GM21447 (cell line): ENCODE measurements at regions not wholly inside any gene's neighbourhood (a gene's known extent, or its start where the extent isn't known, plus 50 kb on each side); places are given as distances from the start of the nearest gene placed in this dataset.

Experiments used
- ATAC-seq: cut with Tn5 transposase; IDR thresholded peaks from one replicate; pipeline ENCODE4 v1.9.1; 2021; ENCODE audit not compliant: unreplicated experiment

- no peak for ATAC-seq
Observed at GRCh38 chr21:27265492-27265891, 298.6 kb upstream of the ADAMTS5 start.

- ATAC-seq, result no peak
Observed at GRCh38 chr21:27261676-27262075, 294.8 kb upstream of the ADAMTS5 start.

GRCh38 chr21:27260728-27261127 is 293.8 kb upstream of the ADAMTS5 start:
- no peak for ATAC-seq

GRCh38 chr21:27258742-27259448 is 292.0 kb upstream of the ADAMTS5 start:
- ATAC-seq, result no peak

GRCh38 chr21:27257908-27258556 is 291.1 kb upstream of the ADAMTS5 start:
- ATAC-seq, result no peak

GRCh38 chr21:27257226-27257625 is 290.3 kb upstream of the ADAMTS5 start:
- ATAC-seq, result no peak

- ATAC-seq, result no peak
Observed at GRCh38 chr21:27251752-27252151, 284.9 kb upstream of the ADAMTS5 start.

GRCh38 chr21:27250366-27250765 is 283.5 kb upstream of the ADAMTS5 start:
- no peak for ATAC-seq

GRCh38 chr21:27248814-27249213 is 281.9 kb upstream of the ADAMTS5 start:
- ATAC-seq, result no peak

- no peak for ATAC-seq
Observed at GRCh38 chr21:27246741-27247140, 279.9 kb upstream of the ADAMTS5 start.

GRCh38 chr21:27244776-27245175 is 277.9 kb upstream of the ADAMTS5 start:
- no peak for ATAC-seq

- no peak for ATAC-seq
Observed at GRCh38 chr21:27244352-27244751, 277.5 kb upstream of the ADAMTS5 start.

- no peak for ATAC-seq
Observed at GRCh38 chr21:27240839-27241238, 274.0 kb upstream of the ADAMTS5 start.

GRCh38 chr21:27233514-27234115 is 266.7 kb upstream of the ADAMTS5 start:
- ATAC-seq, result no peak

GRCh38 chr21:27225940-27226339 is 259.1 kb upstream of the ADAMTS5 start:
- no peak for ATAC-seq

- no peak for ATAC-seq
Observed at GRCh38 chr21:27225151-27225550, 258.3 kb upstream of the ADAMTS5 start.

GRCh38 chr21:27224169-27224568 is 257.3 kb upstream of the ADAMTS5 start:
- ATAC-seq, result no peak

GRCh38 chr21:27221077-27221476 is 254.2 kb upstream of the ADAMTS5 start:
- ATAC-seq, result no peak

- ATAC-seq, result no peak
Observed at GRCh38 chr21:27220416-27220815, 253.5 kb upstream of the ADAMTS5 start.

- ATAC-seq, result no peak
Observed at GRCh38 chr21:27219068-27219467, 252.2 kb upstream of the ADAMTS5 start.

- no peak for ATAC-seq
Observed at GRCh38 chr21:27213303-27213702, 246.4 kb upstream of the ADAMTS5 start.

- ATAC-seq, result no peak
Observed at GRCh38 chr21:27212441-27212840, 245.6 kb upstream of the ADAMTS5 start.
